Smooth muscle cell (in vitro differentiated cells): ENCODE measurements at regions not wholly inside any gene's neighbourhood (a gene's known extent, or its start where the extent isn't known, plus 50 kb on each side); places are given as distances from the start of the nearest gene placed in this dataset.

Source experiments
- DNase-seq: peaks from one replicate; lab custom pipeline; 2025; ENCODE audit not compliant: unreplicated experiment; lab: John Stamatoyannopoulos, UW
- H2AFZ ChIP-seq: fragments of 200-600 bp; sonication (generic); 2 replicates; pipeline ENCODE4 v1.6.0; 2016; ENCODE audit warnings: antibody characterized with exemption, low read depth, mild to moderate bottlenecking
- H3F3A ChIP-seq: fragments of 200-600 bp; sonication (generic); 2 replicates; pipeline ENCODE4 v1.6.0; 2017; ENCODE audit warnings: antibody characterized with exemption, low read depth
- H3K27ac ChIP-seq: fragments of 200-600 bp; sonication (generic); 2 replicates; pipeline ENCODE4 v1.5.1; 2016; ENCODE audit warnings: low read depth, mild to moderate bottlenecking
- H3K27me3 ChIP-seq: fragments of 200-600 bp; sonication (generic); 2 replicates; pipeline ENCODE4 v1.6.1; 2016; ENCODE audit warnings: low read depth, mild to moderate bottlenecking
- H3K36me3 ChIP-seq: fragments of 200-600 bp; sonication (generic); 2 replicates; pipeline ENCODE4 v1.5.1; 2016; ENCODE audit warnings: low read depth
- H3K4me1 ChIP-seq: fragments of 200-600 bp; sonication (generic); 2 replicates; pipeline ENCODE4 v1.5.1; 2016; ENCODE audit warnings: low read depth
- H3K4me2 ChIP-seq: fragments of 200-600 bp; sonication (generic); 2 replicates; pipeline ENCODE4 v1.6.0; 2016; ENCODE audit warnings: mild to moderate bottlenecking
- H3K4me3 ChIP-seq: fragments of 200-600 bp; sonication (generic); 2 replicates; pipeline ENCODE4 v1.5.1; 2016; ENCODE audit warnings: mild to moderate bottlenecking
- H3K79me2 ChIP-seq: fragments of 200-600 bp; sonication (generic); 2 replicates; pipeline ENCODE4 v1.6.0; 2016; ENCODE audit warnings: low read depth, mild to moderate bottlenecking
- H3K9ac ChIP-seq: fragments of 200-600 bp; sonication (generic); 2 replicates; pipeline ENCODE4 v1.6.0; 2016; ENCODE audit warnings: low read depth
- H3K9me3 ChIP-seq: fragments of 200-600 bp; sonication (generic); replicated peaks from 2 replicates; pipeline ENCODE4 v1.5.1; 2016; ENCODE audit warnings: low read depth
- H4K20me1 ChIP-seq: fragments of 200-600 bp; sonication (generic); 2 replicates; pipeline ENCODE4 v1.6.0; 2016; ENCODE audit warnings: low read depth
- CTCF ChIP-seq: fragments of 200-600 bp; sonication (generic); IDR thresholded peaks from 2 replicates; pipeline ENCODE4 v1.5.1; 2017; ENCODE audit warnings: borderline replicate concordance, mild to moderate bottlenecking, antibody characterized with exemption; ENCODE audit not compliant: insufficient read depth, poor library complexity, severe bottlenecking
- WGBS: methylation state at CpG from one replicate; pipeline ENCODE4 v1.1.7; 2016; ENCODE audit warnings: low lambda C conversion rate; 5-methylcytosine and 5-hydroxymethylcytosine counted together

DNA sequence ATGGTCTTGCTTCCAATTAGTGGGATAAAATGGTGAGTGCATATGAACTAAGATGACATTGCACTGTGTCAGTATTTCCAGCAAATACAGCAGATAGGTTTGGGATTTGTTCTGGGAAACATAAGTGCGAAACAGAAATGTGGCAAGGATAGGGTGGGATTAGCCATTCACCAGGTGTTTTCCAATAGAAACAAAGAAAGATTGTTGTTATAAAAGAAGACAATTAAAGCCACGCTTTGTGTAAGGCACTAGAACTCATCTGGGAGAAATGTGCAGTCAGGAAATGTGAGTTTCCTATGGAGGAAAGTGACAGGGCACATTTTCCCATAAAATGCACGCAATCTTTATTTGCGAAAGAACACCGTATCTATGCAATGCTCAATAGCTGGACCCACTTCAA is 1547.8 kb downstream of the EFNB2 start:
- Histone ChIP-seq H3K9me3 (no peaks in the 10 kb centered on the region), H3K27me3 (no peaks in the 10 kb centered on the region), H3K9ac (no peak overlapping the region), H4K20me1 (no peaks in the 10 kb centered on the region), H3K4me3 (no peak overlapping the region), H3F3A (no peaks in the 10 kb centered on the region), H3K4me1 (no peaks in the 10 kb centered on the region), H3K27ac (no peak overlapping the region), H3K36me3 (no peaks in the 10 kb centered on the region), H3K4me2 (no peak overlapping the region), H3K79me2 (no peaks in the 10 kb centered on the region), H2AFZ (no peak overlapping the region)
- DNase-seq = no peak
- TF ChIP-seq CTCF = no peak
- 79% methylated on average over 5 of the region's 5 CpGs for WGBS

DNA sequence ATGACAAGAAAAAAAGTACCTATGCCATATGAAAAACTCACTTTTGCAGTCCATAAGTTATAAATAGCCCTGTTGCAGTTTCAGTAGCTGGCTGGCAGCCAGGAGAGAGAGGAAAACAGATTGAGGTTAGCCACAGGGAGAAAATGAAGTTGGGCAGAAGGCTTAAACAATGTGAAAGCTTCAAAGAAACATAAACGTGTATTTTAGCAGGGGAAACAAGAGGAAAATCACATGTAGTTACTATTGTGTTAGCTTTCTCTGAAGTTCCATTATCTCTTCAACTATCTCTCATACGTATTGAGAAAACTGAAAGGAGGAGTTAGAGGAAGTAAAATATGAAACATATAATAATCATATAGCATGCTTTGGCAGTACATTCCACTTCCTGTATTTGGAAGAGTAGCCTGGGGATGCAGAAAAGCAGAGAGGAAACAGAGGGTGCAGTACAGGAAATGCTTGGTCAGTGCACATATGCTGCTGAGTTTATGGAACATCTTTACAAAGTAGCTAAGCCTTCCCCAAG is 1551.1 kb downstream of the EFNB2 start:
- Histone ChIP-seq H3F3A (no peaks in the 10 kb centered on the region), H3K27ac (no peak overlapping the region), H3K79me2 (no peaks in the 10 kb centered on the region), H4K20me1 (no peaks in the 10 kb centered on the region), H3K27me3 (no peaks in the 10 kb centered on the region), H2AFZ (peak overlapping the region; percentile 1), H3K4me1 (no peaks in the 10 kb centered on the region), H3K36me3 (no peaks in the 10 kb centered on the region), H3K9me3 (no peaks in the 10 kb centered on the region), H3K9ac (no peak overlapping the region), H3K4me2 (peak overlapping the region; percentile 71), H3K4me3 (no peak overlapping the region)
- no peak for TF ChIP-seq CTCF
- 41% methylated on average over 2 of the region's 2 CpGs for WGBS
- DNase-seq = no peak

GRCh38 chr13:104983601-104984000 is 1551.9 kb downstream of the EFNB2 start:
- no peak for TF ChIP-seq CTCF
- no peak overlapping the region for H3K9ac ChIP-seq
- WGBS = 50% methylated on average over 1 of the region's 1 CpG

GRCh38 chr13:104980586-104980985 is 1554.9 kb downstream of the EFNB2 start:
- TF ChIP-seq CTCF = no peak
- H2AFZ ChIP-seq = no peak overlapping the region
- whole genome bisulfite sequencing = 73% methylated on average over 2 of the region's 2 CpGs

More at GRCh38 chr13:104983601-104984000, 1551.9 kb downstream of the EFNB2 start:
- Histone ChIP-seq H3K36me3 (no peaks in the 10 kb centered on the region), H3F3A (no peaks in the 10 kb centered on the region), H2AFZ (no peak overlapping the region), H3K27ac (no peak overlapping the region), H3K27me3 (no peaks in the 10 kb centered on the region), H3K4me3 (no peak overlapping the region), H3K9me3 (no peaks in the 10 kb centered on the region), H3K4me1 (no peaks in the 10 kb centered on the region), H3K79me2 (no peaks in the 10 kb centered on the region), H3K4me2 (no peak overlapping the region), H4K20me1 (no peaks in the 10 kb centered on the region)
- DNase-seq = no peak

More at GRCh38 chr13:104980586-104980985, 1554.9 kb downstream of the EFNB2 start:
- Histone ChIP-seq H3F3A (no peaks in the 10 kb centered on the region), H3K4me2 (no peak overlapping the region), H3K27ac (no peak overlapping the region), H3K27me3 (peaks cover 5% of the 10 kb centered on the region), H3K9ac (no peak overlapping the region), H3K4me1 (no peaks in the 10 kb centered on the region), H3K4me3 (no peak overlapping the region), H3K36me3 (no peaks in the 10 kb centered on the region), H3K9me3 (no peaks in the 10 kb centered on the region), H4K20me1 (no peaks in the 10 kb centered on the region), H3K79me2 (no peaks in the 10 kb centered on the region)
- DNase-seq = no peak
